ENCODE measurements at regions not wholly inside any gene's neighbourhood (a gene's known extent, or its start where the extent isn't known, plus 50 kb on each side); places are given as distances from the start of the nearest gene placed in this dataset.

DNA sequence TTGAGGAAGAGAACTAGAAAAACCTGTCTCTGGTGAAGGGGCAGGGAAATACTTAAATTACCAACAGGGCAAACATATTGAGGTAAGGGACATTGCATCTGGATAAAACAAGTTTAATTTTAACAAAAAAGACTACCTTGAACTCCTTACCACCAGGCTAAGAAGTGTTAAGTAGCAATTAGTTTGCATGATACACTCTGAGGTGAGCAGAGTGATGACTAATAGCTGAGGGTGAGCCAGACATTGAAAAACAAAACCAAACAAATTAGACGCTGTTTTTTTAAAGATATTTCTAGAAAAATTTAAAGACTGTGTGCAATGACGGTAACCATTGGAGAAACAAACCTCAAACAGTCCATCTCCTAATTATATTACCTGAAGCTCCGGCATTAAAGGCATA lies 105.9 kb downstream of the ANKRD7 start:
- TF ChIP-seq, protein P1, sequence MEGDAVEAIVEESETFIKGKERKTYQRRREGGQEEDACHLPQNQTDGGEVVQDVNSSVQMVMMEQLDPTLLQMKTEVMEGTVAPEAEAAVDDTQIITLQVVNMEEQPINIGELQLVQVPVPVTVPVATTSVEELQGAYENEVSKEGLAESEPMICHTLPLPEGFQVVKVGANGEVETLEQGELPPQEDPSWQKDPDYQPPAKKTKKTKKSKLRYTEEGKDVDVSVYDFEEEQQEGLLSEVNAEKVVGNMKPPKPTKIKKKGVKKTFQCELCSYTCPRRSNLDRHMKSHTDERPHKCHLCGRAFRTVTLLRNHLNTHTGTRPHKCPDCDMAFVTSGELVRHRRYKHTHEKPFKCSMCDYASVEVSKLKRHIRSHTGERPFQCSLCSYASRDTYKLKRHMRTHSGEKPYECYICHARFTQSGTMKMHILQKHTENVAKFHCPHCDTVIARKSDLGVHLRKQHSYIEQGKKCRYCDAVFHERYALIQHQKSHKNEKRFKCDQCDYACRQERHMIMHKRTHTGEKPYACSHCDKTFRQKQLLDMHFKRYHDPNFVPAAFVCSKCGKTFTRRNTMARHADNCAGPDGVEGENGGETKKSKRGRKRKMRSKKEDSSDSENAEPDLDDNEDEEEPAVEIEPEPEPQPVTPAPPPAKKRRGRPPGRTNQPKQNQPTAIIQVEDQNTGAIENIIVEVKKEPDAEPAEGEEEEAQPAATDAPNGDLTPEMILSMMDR (conservative IDR thresholded peaks at IDR 0.05; ENCODE audit: low read length), result no peak
- TF ChIP-seq EZH2phosphoT487 (IDR thresholded peaks at IDR 0.05; ENCODE audit: borderline replicate concordance), result no peak
- Histone ChIP-seq H3K27me3 (ENCODE audit: insufficient read depth, low read length, poor library complexity, severe bottlenecking) (no peaks in the 10 kb centered on the region), H3K9me2 (replicated peaks; ENCODE audit: low read depth, low read length) (no peaks in the 10 kb centered on the region), H2AFZ (ENCODE audit: low read length) (peak overlapping the region; percentile 42; the same call in 1 of the 2 replicates), H3K4me3 (ENCODE audit: low read length, poor library complexity, severe bottlenecking) (no peak overlapping the region), H3K79me2 (ENCODE audit: insufficient read depth, low read length) (no peaks in the 10 kb centered on the region), H3K4me1 (ENCODE audit: insufficient read depth, low read length, poor library complexity, severe bottlenecking) (peaks cover 37% of the 10 kb centered on the region), H3K9ac (ENCODE audit: low read depth, low read length, poor library complexity, severe bottlenecking) (no peak overlapping the region), H3F3A (ENCODE audit: low read depth) (no peaks in the 10 kb centered on the region), H3K9me3 (ENCODE audit: insufficient read depth, low read depth, low read length) (no peaks in the 10 kb centered on the region), H4K20me1 (ENCODE audit: insufficient read depth, low read length, poor library complexity, severe bottlenecking) (no peaks in the 10 kb centered on the region), H3K36me3 (ENCODE audit: insufficient read depth, low read length) (no peaks in the 10 kb centered on the region), H3K4me2 (ENCODE audit: low read depth, low read length, poor library complexity, severe bottlenecking) (no peak overlapping the region)

DNA sequence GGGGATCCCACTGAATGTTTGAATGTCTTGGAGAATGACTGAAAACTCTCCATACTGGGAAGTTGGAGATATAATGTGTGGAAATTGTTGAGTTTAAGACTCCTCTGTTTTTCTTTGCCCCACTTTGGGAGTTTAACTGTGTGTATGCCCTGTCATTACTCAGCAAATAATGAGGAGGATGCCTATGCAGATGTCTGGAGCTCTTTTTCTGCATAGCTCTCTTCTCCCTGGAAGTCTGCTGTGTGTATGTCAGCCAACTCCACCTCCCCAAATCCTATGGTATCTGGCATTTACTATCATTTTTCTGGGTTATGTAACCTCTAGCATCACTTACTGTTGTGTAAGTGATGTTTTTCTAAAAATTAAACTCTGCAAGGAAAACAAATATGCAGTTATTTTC lies 122.2 kb downstream of the ANKRD7 start:
- Histone ChIP-seq H3F3A (ENCODE audit: low read depth) (no peaks in the 10 kb centered on the region), H3K4me3 (ENCODE audit: low read length, poor library complexity, severe bottlenecking) (no peak overlapping the region), H2AFZ (ENCODE audit: low read length) (peak overlapping the region; percentile 74; the same call in 1 of the 2 replicates), H3K4me1 (ENCODE audit: insufficient read depth, low read length, poor library complexity, severe bottlenecking) (peaks cover 20% of the 10 kb centered on the region), H3K27me3 (ENCODE audit: insufficient read depth, low read length, poor library complexity, severe bottlenecking) (no peaks in the 10 kb centered on the region), H3K9me2 (replicated peaks; ENCODE audit: low read depth, low read length) (no peaks in the 10 kb centered on the region), H4K20me1 (ENCODE audit: insufficient read depth, low read length, poor library complexity, severe bottlenecking) (no peaks in the 10 kb centered on the region), H3K9ac (ENCODE audit: low read depth, low read length, poor library complexity, severe bottlenecking) (no peak overlapping the region), H3K4me2 (ENCODE audit: low read depth, low read length, poor library complexity, severe bottlenecking) (no peak overlapping the region), H3K79me2 (ENCODE audit: insufficient read depth, low read length) (no peaks in the 10 kb centered on the region), H3K36me3 (ENCODE audit: insufficient read depth, low read length) (no peaks in the 10 kb centered on the region), H3K9me3 (ENCODE audit: insufficient read depth, low read depth, low read length) (no peaks in the 10 kb centered on the region)
- TF ChIP-seq EZH2phosphoT487 (IDR thresholded peaks at IDR 0.05; ENCODE audit: borderline replicate concordance), result no peak
- TF ChIP-seq, protein P1 (conservative IDR thresholded peaks at IDR 0.05; ENCODE audit: low read length), result no peak

DNA sequence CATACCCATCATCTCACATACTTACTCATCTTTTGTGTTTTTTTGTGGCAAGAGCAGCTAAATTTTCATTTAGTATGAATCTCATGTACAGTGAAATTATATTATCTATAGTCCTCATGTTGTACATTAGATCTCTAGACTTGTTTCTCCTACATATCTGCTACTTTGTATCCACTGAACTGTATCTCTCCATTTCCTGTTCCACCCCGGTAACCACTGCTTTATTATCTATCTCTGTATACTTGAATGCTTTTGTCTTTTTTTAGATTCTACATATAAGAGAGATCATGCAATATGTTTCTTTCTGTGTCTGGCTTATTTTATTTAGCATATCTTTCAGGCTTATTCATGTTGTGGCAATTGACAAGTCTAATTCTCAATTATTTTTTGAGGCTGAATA lies 125.1 kb downstream of the ANKRD7 start:
- peak overlapping the region; percentile 29 for H3K4me2 ChIP-seq (ENCODE audit: low read depth, low read length, poor library complexity, severe bottlenecking)

More for the DNA sequence above, 125.1 kb downstream of the ANKRD7 start:
- H3K9me3 ChIP-seq (ENCODE audit: insufficient read depth, low read depth, low read length), result no peaks in the 10 kb centered on the region
- H2AFZ ChIP-seq (ENCODE audit: low read length), result no peak overlapping the region
- H3K9ac ChIP-seq (ENCODE audit: low read depth, low read length, poor library complexity, severe bottlenecking), result no peak overlapping the region
- no peaks in the 10 kb centered on the region for H3K9me2 ChIP-seq (replicated peaks; ENCODE audit: low read depth, low read length)
- no peaks in the 10 kb centered on the region for H4K20me1 ChIP-seq (ENCODE audit: insufficient read depth, low read length, poor library complexity, severe bottlenecking)
- no peaks in the 10 kb centered on the region for H3K36me3 ChIP-seq (ENCODE audit: insufficient read depth, low read length)
- no peak overlapping the region for H3K4me3 ChIP-seq (ENCODE audit: low read length, poor library complexity, severe bottlenecking)
- TF ChIP-seq, protein P1 (conservative IDR thresholded peaks at IDR 0.05; ENCODE audit: low read length), result no peak
- no peak for TF ChIP-seq EZH2phosphoT487 (IDR thresholded peaks at IDR 0.05; ENCODE audit: borderline replicate concordance)
- no peaks in the 10 kb centered on the region for H3K79me2 ChIP-seq (ENCODE audit: insufficient read depth, low read length)
- peaks cover 20% of the 10 kb centered on the region for H3K4me1 ChIP-seq (ENCODE audit: insufficient read depth, low read length, poor library complexity, severe bottlenecking)
- H3F3A ChIP-seq (ENCODE audit: low read depth), result no peaks in the 10 kb centered on the region
- no peaks in the 10 kb centered on the region for H3K27me3 ChIP-seq (ENCODE audit: insufficient read depth, low read length, poor library complexity, severe bottlenecking)

All from Loucy (cell line).